Trophoblast cell (in vitro differentiated cells and primary cell): ENCODE measurements at regions not wholly inside any gene's neighbourhood (a gene's known extent, or its start where the extent isn't known, plus 50 kb on each side); places are given as distances from the start of the nearest gene placed in this dataset.
"Not testable (repeated sequence)": the region's sequence is repeated elsewhere in the genome, so short reads cannot be mapped to it uniquely, and the experiment has no call there.

Source experiments
- DNase-seq, 2 donors: peaks; one replicate each; pipeline ENCODE4 v3.0.0-alpha.2; 2016
- H2AFZ ChIP-seq: 2 replicates; pipeline ENCODE4 v1.6.1; 2013; ENCODE audit warnings: low read length, moderate library complexity, mild to moderate bottlenecking; ENCODE audit not compliant: insufficient read depth, poor library complexity
- H2AK5ac ChIP-seq: 2 replicates; pipeline ENCODE4 v1.6.1; 2013; ENCODE audit warnings: mild to moderate bottlenecking, low read length
- H2BK120ac ChIP-seq: 2 replicates; pipeline ENCODE4 v1.6.1; 2013; ENCODE audit warnings: low read length, mild to moderate bottlenecking, moderate library complexity; ENCODE audit not compliant: insufficient read depth, poor library complexity
- H2BK12ac ChIP-seq: 2 replicates; pipeline ENCODE4 v1.6.1; 2013; ENCODE audit warnings: mild to moderate bottlenecking, low read length, moderate library complexity
- H2BK5ac ChIP-seq: 2 replicates; pipeline ENCODE4 v1.6.1; 2013; ENCODE audit warnings: low read length, low read depth, moderate library complexity, mild to moderate bottlenecking; ENCODE audit not compliant: poor library complexity
- H3K14ac ChIP-seq: 2 replicates; pipeline ENCODE4 v1.6.1; 2013; ENCODE audit warnings: mild to moderate bottlenecking, low read length
- H3K18ac ChIP-seq: 2 replicates; pipeline ENCODE4 v1.6.1; 2013; ENCODE audit warnings: mild to moderate bottlenecking, low read length
- H3K23ac ChIP-seq: 2 replicates; pipeline ENCODE4 v1.6.1; 2013; ENCODE audit warnings: low read length
- H3K27ac ChIP-seq: 2 replicates; pipeline ENCODE4 v1.5.1; 2013; ENCODE audit warnings: low read depth, mild to moderate bottlenecking, inconsistent platforms, low read length, moderate library complexity
- H3K27me3 ChIP-seq: 2 replicates; pipeline ENCODE4 v1.6.1; 2013; ENCODE audit warnings: inconsistent platforms, mild to moderate bottlenecking, low read length, moderate library complexity; ENCODE audit not compliant: insufficient read depth
- H3K36me3 ChIP-seq, 2 experiments: 1 replicate in 1 of 2; 2 replicates in 1 of 2; pipeline ENCODE4 v1.6.1; 2013; ENCODE audit warnings: low read length in 2 of 2, mild to moderate bottlenecking in 2 of 2, moderate library complexity in 1 of 2; ENCODE audit not compliant: insufficient read depth in 2 of 2, control insufficient read depth in 1 of 2
- H3K4ac ChIP-seq: 2 replicates; pipeline ENCODE4 v1.6.1; 2013; ENCODE audit warnings: low read depth, mild to moderate bottlenecking, low read length, moderate library complexity
- H3K4me1 ChIP-seq, 2 experiments: 1 replicate in 1 of 2; 2 replicates in 1 of 2; pipeline ENCODE4 v1.6.1; 2013; ENCODE audit warnings: low read length in 2 of 2, mild to moderate bottlenecking in 2 of 2, moderate library complexity in 1 of 2; ENCODE audit not compliant: insufficient read depth in 2 of 2, control insufficient read depth in 1 of 2
- H3K4me2 ChIP-seq: 2 replicates; pipeline ENCODE4 v1.6.1; 2013; ENCODE audit warnings: inconsistent platforms, mild to moderate bottlenecking, low read length, moderate library complexity
- H3K4me3 ChIP-seq: 2 replicates; pipeline ENCODE4 v1.5.1; 2013; ENCODE audit warnings: mild to moderate bottlenecking, low read depth, low read length, inconsistent platforms
- H3K79me1 ChIP-seq: one replicate; pipeline ENCODE4 v1.6.1; 2013; ENCODE audit warnings: low read length
- H3K79me2 ChIP-seq: 2 replicates; pipeline ENCODE4 v1.6.1; 2013; ENCODE audit warnings: low read length, mild to moderate bottlenecking; ENCODE audit not compliant: control insufficient read depth, insufficient read depth, poor library complexity
- H3K9ac ChIP-seq: 2 replicates; pipeline ENCODE4 v1.6.1; 2013; ENCODE audit warnings: mild to moderate bottlenecking, low read length
- H3K9me3 ChIP-seq: 2 replicates; pipeline ENCODE4 v1.6.1; 2013; ENCODE audit warnings: low read depth, mild to moderate bottlenecking, control low read depth, inconsistent platforms, low read length; ENCODE audit not compliant: insufficient read depth
- H4K12ac ChIP-seq: 2 replicates; pipeline ENCODE4 v1.6.1; 2013; ENCODE audit warnings: low read depth, mild to moderate bottlenecking, low read length, moderate library complexity
- H4K8ac ChIP-seq: 2 replicates; pipeline ENCODE4 v1.6.1; 2013; ENCODE audit warnings: low read depth, mild to moderate bottlenecking, low read length, moderate library complexity
- H4K91ac ChIP-seq: one replicate; pipeline ENCODE4 v1.6.1; 2013; ENCODE audit warnings: low read depth, mild to moderate bottlenecking, low read length, moderate library complexity
- WGBS: extraction: QIAGEN DNeasy Blood & Tissue Kit; methylation state at CpG from one replicate; pipeline ENCODE4 v1.1.7; 2013; ENCODE audit warnings: missing lambda C conversion rate; ENCODE audit not compliant: insufficient read length, insufficient coverage; ENCODE audit errors: extremely low coverage; 5-methylcytosine and 5-hydroxymethylcytosine counted together

GRCh38 chr2:121066526-121066925 lies 218.5 kb downstream of the TFCP2L1 start:
- no peaks in the 10 kb centered on the region for H3K79me2 ChIP-seq
- no peak overlapping the region for H4K8ac ChIP-seq
- H2AFZ ChIP-seq: no peak overlapping the region
- H2BK12ac ChIP-seq: no peak overlapping the region
- no peak overlapping the region for H3K23ac ChIP-seq
- H3K27ac ChIP-seq: no peak overlapping the region
- H3K4me2 ChIP-seq: no peak overlapping the region
- H3K18ac ChIP-seq: no peak overlapping the region
- H2AK5ac ChIP-seq: no peak overlapping the region
- no peak overlapping the region for H2BK5ac ChIP-seq
- H3K79me1 ChIP-seq: no peaks in the 10 kb centered on the region
- DNase-seq: no peak
- H3K14ac ChIP-seq: no peak overlapping the region
- H3K4me1 ChIP-seq: no peaks in the 10 kb centered on the region
- no peaks in the 10 kb centered on the region for H3K27me3 ChIP-seq
- H4K91ac ChIP-seq: no peak overlapping the region
- no peak overlapping the region for H3K4me3 ChIP-seq
- H3K36me3 ChIP-seq: no peaks in the 10 kb centered on the region
- no CpG with 5 or more reads among the region's 6 CpGs for WGBS
- no peak overlapping the region for H3K9ac ChIP-seq
- no peak overlapping the region for H4K12ac ChIP-seq
- H3K4ac ChIP-seq: no peak overlapping the region
- no peak overlapping the region for H2BK120ac ChIP-seq
- H3K9me3 ChIP-seq: no peaks in the 10 kb centered on the region

- DNase-seq: no peak
- no peak overlapping the region for H3K9ac ChIP-seq
- no peak overlapping the region for H3K4me2 ChIP-seq
- no peak overlapping the region for H2AFZ ChIP-seq
- H2BK12ac ChIP-seq: no peak overlapping the region
- no peak overlapping the region for H2BK120ac ChIP-seq
- H3K4me3 ChIP-seq: no peak overlapping the region
- no peak overlapping the region for H3K4ac ChIP-seq
- H3K36me3 ChIP-seq: no peaks in the 10 kb centered on the region
- no peak overlapping the region for H4K8ac ChIP-seq
- H3K9me3 ChIP-seq: no peaks in the 10 kb centered on the region
- no peak overlapping the region for H3K27ac ChIP-seq
- H3K18ac ChIP-seq: no peak overlapping the region
- no peak overlapping the region for H2BK5ac ChIP-seq
- no peaks in the 10 kb centered on the region for H3K79me1 ChIP-seq
- no peak overlapping the region for H4K91ac ChIP-seq
- no peak overlapping the region for H3K14ac ChIP-seq
- no peak overlapping the region for H2AK5ac ChIP-seq
- WGBS: no CpG with 5 or more reads among the region's 7 CpGs
- no peak overlapping the region for H3K23ac ChIP-seq
- H3K27me3 ChIP-seq: no peaks in the 10 kb centered on the region
- H3K79me2 ChIP-seq: no peaks in the 10 kb centered on the region
- no peaks in the 10 kb centered on the region for H3K4me1 ChIP-seq
- H4K12ac ChIP-seq: no peak overlapping the region
Measured at GRCh38 chr2:121068851-121069250, 216.2 kb downstream of the TFCP2L1 start.

GRCh38 chr2:121069434-121069969 lies 215.5 kb downstream of the TFCP2L1 start:
- Histone ChIP-seq H3K9me3 (no peaks in the 10 kb centered on the region), H3K4ac (no peak overlapping the region), H3K18ac (no peak overlapping the region), H2BK5ac (no peak overlapping the region), H3K23ac (no peak overlapping the region), H3K4me3 (no peak overlapping the region), H3K27ac (no peak overlapping the region), H3K9ac (no peak overlapping the region), H4K12ac (no peak overlapping the region), H4K91ac (no peak overlapping the region), H3K4me1 (no peaks in the 10 kb centered on the region), H3K14ac (no peak overlapping the region), H3K79me1 (no peaks in the 10 kb centered on the region), H3K27me3 (no peaks in the 10 kb centered on the region), H3K4me2 (no peak overlapping the region), H2BK12ac (no peak overlapping the region), H2BK120ac (no peak overlapping the region), H3K79me2 (no peaks in the 10 kb centered on the region), H2AK5ac (no peak overlapping the region), H2AFZ (no peak overlapping the region), H4K8ac (no peak overlapping the region), H3K36me3 (no peaks in the 10 kb centered on the region)
- WGBS: no CpG with 5 or more reads among the region's 18 CpGs
- no peak for DNase-seq

GRCh38 chr2:121070061-121070460 lies 214.9 kb downstream of the TFCP2L1 start:
- not testable (repeated sequence) for H3K4me2 ChIP-seq, H4K91ac ChIP-seq, H3K23ac ChIP-seq, H4K8ac ChIP-seq, H3K79me1 ChIP-seq, H3K36me3 ChIP-seq, H2AFZ ChIP-seq, H3K9ac ChIP-seq, H3K79me2 ChIP-seq, H3K18ac ChIP-seq, H3K27ac ChIP-seq, H2BK120ac ChIP-seq, H2BK5ac ChIP-seq, H3K27me3 ChIP-seq, DNase-seq, H3K14ac ChIP-seq, H4K12ac ChIP-seq, H3K9me3 ChIP-seq, H3K4me1 ChIP-seq, H3K4ac ChIP-seq, H2AK5ac ChIP-seq, H3K4me3 ChIP-seq, H2BK12ac ChIP-seq
- WGBS: no CpG with 5 or more reads among the region's 11 CpGs
